ENCODE measurements at regions not wholly inside any gene's neighbourhood (a gene's known extent, or its start where the extent isn't known, plus 50 kb on each side); places are given as distances from the start of the nearest gene placed in this dataset.

- Histone ChIP-seq H3K27me3 (ENCODE audit: control insufficient read depth in 2 of 2, insufficient read depth in 2 of 2, low read length in 2 of 2) (no peaks in the 10 kb centered on the region), H3K4me3 (no peak overlapping the region), H3K4me1 (replicated peaks in 1 of 2; ENCODE audit: control insufficient read depth in 2 of 2, insufficient read depth in 2 of 2, low read length in 2 of 2) (no peaks in the 10 kb centered on the region), H3K79me2 (ENCODE audit: control insufficient read depth, insufficient read depth, low read length) (no peaks in the 10 kb centered on the region), H3K36me3 (ENCODE audit: control insufficient read depth, insufficient read depth, low read length) (no peaks in the 10 kb centered on the region), H3K9me1 (ENCODE audit: control insufficient read depth, insufficient read depth, low read length) (no peaks in the 10 kb centered on the region), H2AFZ (ENCODE audit: low read depth, low read length) (no peak overlapping the region), H3K9me3 (replicated peaks; ENCODE audit: control insufficient read depth, insufficient read depth, low read depth, low read length) (no peaks in the 10 kb centered on the region), H4K20me1 (replicated peaks; ENCODE audit: control insufficient read depth, insufficient read depth, low read length) (no peaks in the 10 kb centered on the region), H3K27ac (ENCODE audit: extremely low read depth, low read depth, low read length) (no peak overlapping the region), H3K4me2 (ENCODE audit: insufficient read depth, low read length) (no peak overlapping the region), H3K9ac (ENCODE audit: insufficient read depth in 1 of 2, low read depth in 2 of 2, low read length in 2 of 2) (no peak overlapping the region)
- 0% methylated on average over 3 of the region's 3 CpGs for WGBS (ENCODE audit: insufficient coverage, low coverage, missing lambda C conversion rate)
- ATAC-seq = no peak
- FAIRE-seq = no peak
- ChIA-PET CTCF (ENCODE audit: low intra/inter-chr PET ratio) (no interaction called here), POLR2A (no interaction called here)
- intact Hi-C loops (cut with micrococcal nuclease) (no loop called here), in situ Hi-C loops (cut with MboI) (no loop called here)
- no peak for DNase-seq (ENCODE audit: extremely low read depth in 1 of 4, low spot score in 3 of 4)
- no TSS peak for BruUV-seq (replicated peaks)
- TF ChIP-seq KLF10 (CRISPR knock-in tag; IDR thresholded peaks at IDR 0.05) = no peak
- TF ChIP-seq ZNF395 (CRISPR knock-in tag; IDR thresholded peaks at IDR 0.05) = no peak
- TF ChIP-seq NCOA2 (IDR thresholded peaks at IDR 0.05; ENCODE audit: partially characterized antibody in 2 of 2) = no peak
- TF ChIP-seq CREB1 (IDR thresholded peaks at IDR 0.05) = no peak
- no peak for TF ChIP-seq CREB1 (CRISPR knock-in tag; IDR thresholded peaks at IDR 0.05)
- TF ChIP-seq CUX1 (CRISPR knock-in tag; IDR thresholded peaks at IDR 0.05) = no peak
- TF ChIP-seq PRDM10 (IDR thresholded peaks at IDR 0.05; ENCODE audit: partially characterized antibody) = no peak
- no peak for TF ChIP-seq POU5F1 (IDR thresholded peaks at IDR 0.05; ENCODE audit: borderline replicate concordance, low read depth, low read length, partially characterized antibody)
- no peak for TF ChIP-seq ZNF561 (CRISPR knock-in tag; conservative IDR thresholded peaks at IDR 0.05)
- no peak for TF ChIP-seq GATAD2A (IDR thresholded peaks at IDR 0.05)
- no peak for TF ChIP-seq ZNF146 (CRISPR knock-in tag; IDR thresholded peaks at IDR 0.05; ENCODE audit: unreplicated experiment)
- TF ChIP-seq MAFF (IDR thresholded peaks at IDR 0.05; ENCODE audit: low read length) = no peak
- TF ChIP-seq NONO (IDR thresholded peaks at IDR 0.05; ENCODE audit: low read depth in 2 of 2, low read length in 1 of 2) = no peak
- TF ChIP-seq SMAD3 (CRISPR knock-in tag; conservative IDR thresholded peaks at IDR 0.05) = no peak
- no peak for TF ChIP-seq GABPB2 (CRISPR knock-in tag; conservative IDR thresholded peaks at IDR 0.05)
These were observed 181.4 kb upstream of the LHX8 start for GRCh38 chr1:74952786-74953185.

All from K562 (cell line).